ENCODE measurements at regions not wholly inside any gene's neighbourhood (a gene's known extent, or its start where the extent isn't known, plus 50 kb on each side); places are given as distances from the start of the nearest gene placed in this dataset.

DNA sequence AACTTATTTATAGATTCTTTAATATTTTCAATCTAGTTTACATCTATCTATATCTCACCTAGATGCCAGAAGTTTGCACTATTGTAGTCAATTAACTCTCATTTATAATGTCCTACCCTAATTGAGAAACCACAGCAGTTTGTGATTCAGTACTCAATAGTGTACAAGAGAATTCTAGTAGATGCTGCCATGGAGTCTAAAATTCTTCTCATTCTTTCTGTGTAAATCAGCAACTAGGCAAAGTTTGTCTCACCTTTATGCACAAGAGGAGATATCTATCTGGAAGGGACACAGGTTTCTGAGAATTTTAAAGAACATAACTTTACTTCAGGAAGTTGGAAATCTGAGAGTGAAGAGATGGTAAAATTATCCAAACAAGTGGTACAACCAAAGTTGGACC is 173.0 kb upstream of the FBXL7 start:
- TF ChIP-seq GATA3 (IDR thresholded peaks at IDR 0.05; ENCODE audit: low read depth, low read length) (no peak), GATA2 (IDR thresholded peaks at IDR 0.05; ENCODE audit: low read depth, low read length) (no peak)
